HG03354 (cell line): ENCODE measurements at regions not wholly inside any gene's neighbourhood (a gene's known extent, or its start where the extent isn't known, plus 50 kb on each side); places are given as distances from the start of the nearest gene placed in this dataset.

Experiments
- ATAC-seq: cut with Tn5 transposase; IDR thresholded peaks from one replicate; pipeline ENCODE4 v1.9.1; 2021; ENCODE audit warnings: mild to moderate bottlenecking; ENCODE audit not compliant: unreplicated experiment, poor library complexity, severe bottlenecking

GRCh38 chr6:115733426-115733825 lies 327.3 kb downstream of the FRK start:
- ATAC-seq = no peak

GRCh38 chr6:115729036-115729435 lies 331.7 kb downstream of the FRK start:
- no peak for ATAC-seq

GRCh38 chr6:115728171-115728570 lies 332.5 kb downstream of the FRK start:
- no peak for ATAC-seq

- no peak for ATAC-seq
Observed at GRCh38 chr6:115721564-115721963, 339.1 kb downstream of the FRK start.

GRCh38 chr6:115720900-115721299 lies 339.8 kb downstream of the FRK start:
- no peak for ATAC-seq

- peak; percentile 43 for ATAC-seq
Observed at GRCh38 chr6:115717472-115717871, 343.2 kb downstream of the FRK start.

- peak; percentile 96 for ATAC-seq
Observed at GRCh38 chr6:115717062-115717461, 343.6 kb downstream of the FRK start.

GRCh38 chr6:115712291-115712961 lies 348.3 kb downstream of the FRK start:
- no peak for ATAC-seq

GRCh38 chr6:115708850-115709249 lies 351.8 kb downstream of the FRK start:
- no peak for ATAC-seq

GRCh38 chr6:115706981-115707380 lies 353.7 kb downstream of the FRK start:
- ATAC-seq = no peak

GRCh38 chr6:115706324-115706723 lies 354.4 kb downstream of the FRK start:
- ATAC-seq = no peak

GRCh38 chr6:115704028-115704427 lies 356.7 kb downstream of the FRK start:
- no peak for ATAC-seq

- no peak for ATAC-seq
Observed at GRCh38 chr6:115691433-115691832, 369.3 kb downstream of the FRK start.

- no peak for ATAC-seq
Observed at GRCh38 chr6:115690854-115691253, 369.8 kb downstream of the FRK start.

GRCh38 chr6:115681978-115682775 lies 378.5 kb downstream of the FRK start:
- no peak for ATAC-seq

GRCh38 chr6:115680621-115681020 lies 380.1 kb downstream of the FRK start:
- no peak for ATAC-seq

- ATAC-seq = no peak
Observed at GRCh38 chr6:115677198-115677597, 383.5 kb downstream of the FRK start.

GRCh38 chr6:115675443-115675842 lies 385.2 kb downstream of the FRK start:
- no peak for ATAC-seq

- no peak for ATAC-seq
Observed at GRCh38 chr6:115668781-115669180, 391.9 kb downstream of the FRK start.

GRCh38 chr6:115668211-115668610 lies 392.5 kb downstream of the FRK start:
- no peak for ATAC-seq

GRCh38 chr6:115667478-115668026 lies 393.1 kb downstream of the FRK start:
- no peak for ATAC-seq
